AG04449 (cell line): ENCODE measurements at regions not wholly inside any gene's neighbourhood (a gene's known extent, or its start where the extent isn't known, plus 50 kb on each side); places are given as distances from the start of the nearest gene placed in this dataset.

Source experiments
- CTCF ChIA-PET: fragments of 350-600 bp; formaldehyde crosslinking; extraction: SDS; loops from one replicate; lab custom pipeline; 2021; ENCODE audit warnings: antibody characterized with exemption; lab: Yijun Ruan, JAX
- POLR2A ChIA-PET: fragments of 400-600, 350-600 bp; formaldehyde crosslinking; extraction: SDS; loops from one replicate; lab custom pipeline; 2020; ENCODE audit warnings: antibody characterized with exemption, inconsistent platforms; lab: Yijun Ruan, JAX
- DNase-seq: peaks from one replicate; pipeline ENCODE4 v3.0.0-alpha.2; 2010; ENCODE audit warnings: low read depth, low spot score
- H3K4me3 ChIP-seq: 2 replicates; pipeline ENCODE4 v1.5.1; 2011; ENCODE audit warnings: low read depth, mild to moderate bottlenecking, control low read depth, low read length
- TF ChIP-seq, protein P1 (sequence below): IDR thresholded peaks from one replicate; pipeline ENCODE4 v1.5.1; 2011; ENCODE audit warnings: mild to moderate bottlenecking, moderate library complexity, low read length, control low read depth, inconsistent platforms; ENCODE audit not compliant: insufficient read depth; ENCODE audit errors: missing control alignments

GRCh38 chr9:75431375-75431774 lies 343.1 kb downstream of the OSTF1 start:
- TF ChIP-seq, protein P1, sequence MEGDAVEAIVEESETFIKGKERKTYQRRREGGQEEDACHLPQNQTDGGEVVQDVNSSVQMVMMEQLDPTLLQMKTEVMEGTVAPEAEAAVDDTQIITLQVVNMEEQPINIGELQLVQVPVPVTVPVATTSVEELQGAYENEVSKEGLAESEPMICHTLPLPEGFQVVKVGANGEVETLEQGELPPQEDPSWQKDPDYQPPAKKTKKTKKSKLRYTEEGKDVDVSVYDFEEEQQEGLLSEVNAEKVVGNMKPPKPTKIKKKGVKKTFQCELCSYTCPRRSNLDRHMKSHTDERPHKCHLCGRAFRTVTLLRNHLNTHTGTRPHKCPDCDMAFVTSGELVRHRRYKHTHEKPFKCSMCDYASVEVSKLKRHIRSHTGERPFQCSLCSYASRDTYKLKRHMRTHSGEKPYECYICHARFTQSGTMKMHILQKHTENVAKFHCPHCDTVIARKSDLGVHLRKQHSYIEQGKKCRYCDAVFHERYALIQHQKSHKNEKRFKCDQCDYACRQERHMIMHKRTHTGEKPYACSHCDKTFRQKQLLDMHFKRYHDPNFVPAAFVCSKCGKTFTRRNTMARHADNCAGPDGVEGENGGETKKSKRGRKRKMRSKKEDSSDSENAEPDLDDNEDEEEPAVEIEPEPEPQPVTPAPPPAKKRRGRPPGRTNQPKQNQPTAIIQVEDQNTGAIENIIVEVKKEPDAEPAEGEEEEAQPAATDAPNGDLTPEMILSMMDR, result no peak
- CTCF ChIA-PET, result no interaction called here
- DNase-seq, result no peak
- POLR2A ChIA-PET, result no interaction called here
- H3K4me3 ChIP-seq, result no peak overlapping the region

DNA sequence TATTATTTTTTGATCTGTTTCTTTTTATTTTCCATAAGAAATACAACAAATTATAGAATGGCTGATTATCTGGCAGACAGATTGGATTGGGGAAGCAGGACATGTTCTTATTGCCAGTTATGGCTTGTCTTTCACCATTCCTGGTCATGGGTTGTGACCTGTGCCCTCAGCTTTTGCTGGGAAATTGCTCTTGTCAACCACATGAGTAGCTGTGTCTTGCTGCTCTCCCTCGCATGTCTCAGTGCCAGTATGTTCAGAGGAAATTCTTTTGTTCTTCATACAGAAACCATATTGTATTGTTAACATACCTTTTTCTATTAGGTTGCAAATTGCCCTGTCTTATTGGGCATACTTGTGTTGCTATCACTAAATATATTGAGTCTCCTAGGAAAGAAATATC lies 344.1 kb downstream of the OSTF1 start:
- ChIA-PET CTCF (no interaction called here), POLR2A (no interaction called here)
- DNase-seq, result no peak
- TF ChIP-seq, protein P1, result no peak
- no peak overlapping the region for H3K4me3 ChIP-seq

GRCh38 chr9:75432888-75433287 lies 344.6 kb downstream of the OSTF1 start:
- TF ChIP-seq, protein P1, result no peak
- H3K4me3 ChIP-seq, result no peak overlapping the region
- no peak for DNase-seq
- POLR2A ChIA-PET, result no interaction called here
- CTCF ChIA-PET, result no interaction called here

GRCh38 chr9:75438716-75439115 lies 350.4 kb downstream of the OSTF1 start:
- DNase-seq, result no peak
- CTCF ChIA-PET, result no interaction called here
- TF ChIP-seq, protein P1, result no peak
- no peak overlapping the region for H3K4me3 ChIP-seq
- POLR2A ChIA-PET, result no interaction called here

- DNase-seq, result no peak
- H3K4me3 ChIP-seq, result no peak overlapping the region
- ChIA-PET POLR2A (no interaction called here), CTCF (no interaction called here)
- TF ChIP-seq, protein P1, result no peak
Measured at GRCh38 chr9:75440914-75441313, 352.6 kb downstream of the OSTF1 start.

- TF ChIP-seq, protein P1, result no peak
- no peak for DNase-seq
- ChIA-PET CTCF (no interaction called here), POLR2A (no interaction called here)
- no peak overlapping the region for H3K4me3 ChIP-seq
Measured at GRCh38 chr9:75445144-75445543, 356.8 kb downstream of the OSTF1 start.
